Neural cell (in vitro differentiated cells): ENCODE measurements at regions not wholly inside any gene's neighbourhood (a gene's known extent, or its start where the extent isn't known, plus 50 kb on each side); places are given as distances from the start of the nearest gene placed in this dataset.

Experiments used
- CTCF ChIP-seq: fragments of 450-650 bp; IDR thresholded peaks from 2 replicates; pipeline ENCODE4 v1.5.1; 2014; ENCODE audit warnings: antibody characterized with exemption, mild to moderate bottlenecking, moderate library complexity; ENCODE audit not compliant: poor library complexity, severe bottlenecking
- EP300 ChIP-seq: fragments of 450-650 bp; conservative IDR thresholded peaks from 2 replicates; pipeline ENCODE4 v1.6.1; 2014; ENCODE audit warnings: antibody characterized with exemption, mild to moderate bottlenecking, moderate library complexity; ENCODE audit not compliant: poor library complexity, severe bottlenecking
- EZH2 ChIP-seq: fragments of 200-600, 300-800 bp; shearing (Covaris generic), sonication (generic); IDR thresholded peaks from 2 replicates; pipeline ENCODE4 v1.6.1; 2014; ENCODE audit warnings: antibody characterized with exemption, low read length, borderline replicate concordance, mild to moderate bottlenecking; ENCODE audit not compliant: insufficient read depth, poor library complexity, severe bottlenecking
- MXI1 ChIP-seq: fragments of 450-650 bp; conservative IDR thresholded peaks from 2 replicates; pipeline ENCODE4 v1.6.1; 2014; ENCODE audit warnings: antibody characterized with exemption, mild to moderate bottlenecking; ENCODE audit not compliant: poor library complexity, severe bottlenecking
- RAD21 ChIP-seq: fragments of 450-650 bp; conservative IDR thresholded peaks from 2 replicates; pipeline ENCODE4 v1.6.1; 2014; ENCODE audit warnings: antibody characterized with exemption, mild to moderate bottlenecking, moderate library complexity
- REST ChIP-seq: IDR thresholded peaks from 2 replicates; pipeline ENCODE4 v1.6.1; 2012; ENCODE audit warnings: borderline replicate concordance
- TAF1 ChIP-seq: IDR thresholded peaks from 2 replicates; pipeline ENCODE4 v1.6.1; 2012; ENCODE audit warnings: low read depth

- TF ChIP-seq CTCF (no peak), EZH2 (no peak), TAF1 (no peak), RAD21 (no peak), MXI1 (no peak), REST (no peak), EP300 (no peak)
Observed at GRCh38 chr7:79833616-79834015, 301.0 kb upstream of the GNAI1 start.
